ENCODE measurements at regions not wholly inside any gene's neighbourhood (a gene's known extent, or its start where the extent isn't known, plus 50 kb on each side); places are given as distances from the start of the nearest gene placed in this dataset.
"Not testable (repeated sequence)": the region's sequence is repeated elsewhere in the genome, so short reads cannot be mapped to it uniquely, and the experiment has no call there.

DNA sequence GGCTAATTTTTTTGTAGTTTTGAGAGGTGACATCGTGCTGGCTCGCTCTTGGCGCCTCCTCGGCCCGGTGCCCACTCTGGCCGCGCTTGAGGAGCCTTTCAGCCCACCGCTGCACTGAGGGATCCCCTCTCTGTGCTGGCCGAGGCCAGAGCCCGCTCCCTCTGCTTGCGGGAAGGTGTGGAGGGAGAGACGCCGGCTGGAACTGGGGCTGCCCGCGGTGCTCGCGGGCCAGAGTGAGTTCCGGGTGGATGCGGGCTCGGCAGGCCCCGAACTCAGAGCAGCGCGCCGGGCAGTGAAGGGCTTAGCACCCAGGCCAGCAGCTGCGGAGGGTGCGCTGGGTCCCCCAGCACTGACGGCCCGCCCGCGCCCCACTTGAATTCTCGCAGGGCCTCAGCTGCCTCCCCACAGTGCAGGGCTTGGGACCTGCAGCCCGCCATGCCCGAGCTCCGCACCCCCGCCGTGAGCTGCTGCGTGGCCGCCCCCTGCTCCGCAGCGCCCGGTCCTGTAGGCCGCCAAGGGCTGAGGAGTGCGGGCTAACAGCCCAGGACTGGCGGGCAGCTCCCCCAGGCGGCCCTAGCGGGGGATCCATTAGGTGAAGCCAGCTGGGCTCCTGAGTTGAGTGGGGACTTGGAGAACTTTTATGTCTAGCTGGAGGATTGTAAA, 113.2 kb upstream of the ZSWIM2 start:
- Histone ChIP-seq H3K36me3 (no peaks in the 10 kb centered on the region), H3K27me3 (no peaks in the 10 kb centered on the region), H3K4me1 (no peaks in the 10 kb centered on the region), H3K9me3 (no peaks in the 10 kb centered on the region), H3K27ac (no peak overlapping the region), H3K4me3 (no peak overlapping the region)
- no peak for TF ChIP-seq POLR2A (IDR thresholded peaks at IDR 0.05)
- TF ChIP-seq, protein P1, sequence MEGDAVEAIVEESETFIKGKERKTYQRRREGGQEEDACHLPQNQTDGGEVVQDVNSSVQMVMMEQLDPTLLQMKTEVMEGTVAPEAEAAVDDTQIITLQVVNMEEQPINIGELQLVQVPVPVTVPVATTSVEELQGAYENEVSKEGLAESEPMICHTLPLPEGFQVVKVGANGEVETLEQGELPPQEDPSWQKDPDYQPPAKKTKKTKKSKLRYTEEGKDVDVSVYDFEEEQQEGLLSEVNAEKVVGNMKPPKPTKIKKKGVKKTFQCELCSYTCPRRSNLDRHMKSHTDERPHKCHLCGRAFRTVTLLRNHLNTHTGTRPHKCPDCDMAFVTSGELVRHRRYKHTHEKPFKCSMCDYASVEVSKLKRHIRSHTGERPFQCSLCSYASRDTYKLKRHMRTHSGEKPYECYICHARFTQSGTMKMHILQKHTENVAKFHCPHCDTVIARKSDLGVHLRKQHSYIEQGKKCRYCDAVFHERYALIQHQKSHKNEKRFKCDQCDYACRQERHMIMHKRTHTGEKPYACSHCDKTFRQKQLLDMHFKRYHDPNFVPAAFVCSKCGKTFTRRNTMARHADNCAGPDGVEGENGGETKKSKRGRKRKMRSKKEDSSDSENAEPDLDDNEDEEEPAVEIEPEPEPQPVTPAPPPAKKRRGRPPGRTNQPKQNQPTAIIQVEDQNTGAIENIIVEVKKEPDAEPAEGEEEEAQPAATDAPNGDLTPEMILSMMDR (IDR thresholded peaks at IDR 0.05), result no peak
- intact Hi-C loops (cut with DNase I; ENCODE audit: low total_unique reads), result no loop called here
- DNase-seq, result no peak

DNA sequence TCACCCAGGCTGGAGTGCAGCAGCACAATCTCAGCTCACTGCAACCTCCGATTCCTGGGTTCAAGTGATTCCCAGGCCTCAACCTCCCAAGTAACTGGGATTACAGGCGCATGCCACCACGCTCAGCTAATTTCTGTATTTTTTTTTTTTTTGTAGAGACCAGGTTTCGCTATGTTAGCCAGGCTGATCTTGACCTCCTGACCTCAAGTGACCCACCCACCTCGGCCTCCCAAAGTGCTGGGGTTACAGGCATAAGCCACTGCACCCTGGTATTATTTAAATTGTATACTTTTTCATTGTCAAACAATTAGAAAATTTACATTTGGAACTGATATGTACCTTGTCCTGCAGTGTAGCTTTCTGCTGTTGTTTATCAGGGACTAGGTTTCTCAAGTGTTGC, 111.3 kb upstream of the ZSWIM2 start:
- H3K27me3 ChIP-seq; H3K27ac ChIP-seq; H3K36me3 ChIP-seq; H3K4me3 ChIP-seq; H3K9me3 ChIP-seq; H3K4me1 ChIP-seq; intact Hi-C loops (cut with DNase I; ENCODE audit: low total_unique reads); DNase-seq: not testable (repeated sequence)

DNA sequence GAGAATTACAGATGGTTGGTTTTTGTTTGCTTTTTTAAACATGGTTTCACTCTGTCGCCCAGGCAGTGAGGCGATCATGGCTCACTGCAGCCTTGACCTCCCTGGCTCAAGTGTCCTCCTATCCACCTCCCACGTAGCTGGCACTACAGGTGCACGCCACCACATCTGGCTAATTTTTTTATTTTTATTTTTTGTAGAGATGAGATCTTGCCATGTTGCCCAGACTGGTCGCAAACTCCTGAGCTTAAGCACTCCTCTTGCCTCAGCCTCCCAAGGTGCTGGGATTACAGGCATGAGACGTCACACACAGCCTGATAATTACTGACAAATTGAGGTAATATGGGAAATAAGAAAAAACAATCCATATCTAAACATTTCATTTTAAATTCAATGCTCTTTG, 110.5 kb upstream of the ZSWIM2 start:
- Histone ChIP-seq H3K27me3 (no peaks in the 10 kb centered on the region), H3K4me3 (no peak overlapping the region), H3K27ac (no peak overlapping the region), H3K9me3 (no peaks in the 10 kb centered on the region), H3K36me3 (no peaks in the 10 kb centered on the region), H3K4me1 (no peaks in the 10 kb centered on the region)
- intact Hi-C loops (cut with DNase I; ENCODE audit: low total_unique reads), result no loop called here
- TF ChIP-seq POLR2A (IDR thresholded peaks at IDR 0.05), result no peak
- TF ChIP-seq, protein P1 (IDR thresholded peaks at IDR 0.05), result no peak
- no peak for DNase-seq

DNA sequence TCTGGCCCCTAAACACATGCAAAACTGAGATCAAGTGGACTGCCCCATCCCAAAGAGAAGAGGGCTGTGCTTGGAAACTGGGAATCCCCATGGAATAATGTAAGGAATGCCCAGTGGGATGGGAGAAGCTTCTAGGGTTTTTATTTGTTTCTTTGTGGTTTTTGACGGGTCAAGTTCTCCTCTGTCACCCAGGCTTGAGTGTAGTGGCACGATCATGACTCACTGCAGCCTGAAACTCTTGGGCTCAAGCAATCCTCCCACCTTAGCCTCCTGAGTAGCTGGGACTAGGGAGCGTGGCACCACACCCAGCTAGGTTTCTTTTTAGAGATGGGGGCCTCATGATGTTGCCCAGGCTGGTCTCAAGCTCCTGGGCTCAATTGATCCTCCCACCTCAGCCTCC, 101.7 kb upstream of the ZSWIM2 start:
- H3K36me3 ChIP-seq, result no peaks in the 10 kb centered on the region

DNA sequence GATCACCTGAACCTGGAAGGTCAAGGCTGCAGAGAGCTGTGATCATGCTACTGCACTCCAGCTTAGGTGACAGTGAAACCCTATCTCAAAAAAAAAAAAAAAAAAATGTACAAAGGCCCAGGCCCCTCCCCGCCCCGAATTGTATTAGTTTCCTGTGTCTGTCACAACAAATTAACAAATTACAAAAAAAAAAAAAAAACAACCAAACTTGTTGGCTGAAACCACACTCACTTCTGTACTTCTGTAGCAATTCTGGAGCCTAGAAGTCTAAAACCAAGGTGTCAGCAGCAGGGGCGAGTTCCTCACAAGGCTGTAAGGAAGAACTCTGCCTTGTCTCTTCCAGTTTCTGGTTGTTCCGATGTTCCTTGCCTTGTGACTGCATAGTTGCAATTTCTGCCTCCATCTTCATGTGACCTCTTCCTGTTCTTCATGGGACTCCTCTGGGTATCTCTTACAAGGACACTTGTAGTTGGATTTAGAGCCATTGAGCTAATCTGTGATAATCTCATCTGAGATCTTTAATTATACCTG, 100.8 kb upstream of the ZSWIM2 start:
- Histone ChIP-seq H3K36me3 (no peaks in the 10 kb centered on the region), H3K9me3 (no peaks in the 10 kb centered on the region), H3K27ac (no peak overlapping the region), H3K4me3 (no peak overlapping the region), H3K4me1 (no peaks in the 10 kb centered on the region), H3K27me3 (no peaks in the 10 kb centered on the region)
- intact Hi-C loops (cut with DNase I; ENCODE audit: low total_unique reads), result no loop called here
- DNase-seq, result no peak
- TF ChIP-seq, protein P1 (IDR thresholded peaks at IDR 0.05), result no peak
- no peak for TF ChIP-seq POLR2A (IDR thresholded peaks at IDR 0.05)

More for the DNA sequence above, 101.7 kb upstream of the ZSWIM2 start:
- no peak overlapping the region for H3K4me3 ChIP-seq
- H3K4me1 ChIP-seq, result no peaks in the 10 kb centered on the region
- intact Hi-C loops (cut with DNase I; ENCODE audit: low total_unique reads), result no loop called here
- TF ChIP-seq POLR2A (IDR thresholded peaks at IDR 0.05), result no peak
- TF ChIP-seq, protein P1 (IDR thresholded peaks at IDR 0.05), result no peak
- H3K27ac ChIP-seq, result no peak overlapping the region
- no peaks in the 10 kb centered on the region for H3K27me3 ChIP-seq
- no peak for DNase-seq
- no peaks in the 10 kb centered on the region for H3K9me3 ChIP-seq

All from uterus (tissue), 3 donors.